H1 (cell line): ENCODE measurements at regions not wholly inside any gene's neighbourhood (a gene's known extent, or its start where the extent isn't known, plus 50 kb on each side); places are given as distances from the start of the nearest gene placed in this dataset.

ENCODE experiments used
- SUZ12 ChIP-seq: fragments of 200-600 bp; sonication (generic); IDR thresholded peaks from 2 replicates; pipeline ENCODE4 v1.6.1; 2012; ENCODE audit warnings: mild to moderate bottlenecking, inconsistent platforms, low read length, moderate library complexity, mixed read lengths
- TF ChIP-seq, protein P1 (sequence below), 3 experiments: IDR thresholded peaks; 1 replicate in 2 of 3; 2 replicates in 1 of 3; pipeline versions ENCODE4 v1.5.1 to v1.6.1; 2011; ENCODE audit warnings: low read length in 3 of 3, mild to moderate bottlenecking in 3 of 3, inconsistent platforms in 2 of 3, low read depth in 1 of 3, moderate library complexity in 1 of 3; ENCODE audit not compliant: insufficient read depth in 1 of 3; ENCODE audit errors: control extremely low read depth in 1 of 3

DNA sequence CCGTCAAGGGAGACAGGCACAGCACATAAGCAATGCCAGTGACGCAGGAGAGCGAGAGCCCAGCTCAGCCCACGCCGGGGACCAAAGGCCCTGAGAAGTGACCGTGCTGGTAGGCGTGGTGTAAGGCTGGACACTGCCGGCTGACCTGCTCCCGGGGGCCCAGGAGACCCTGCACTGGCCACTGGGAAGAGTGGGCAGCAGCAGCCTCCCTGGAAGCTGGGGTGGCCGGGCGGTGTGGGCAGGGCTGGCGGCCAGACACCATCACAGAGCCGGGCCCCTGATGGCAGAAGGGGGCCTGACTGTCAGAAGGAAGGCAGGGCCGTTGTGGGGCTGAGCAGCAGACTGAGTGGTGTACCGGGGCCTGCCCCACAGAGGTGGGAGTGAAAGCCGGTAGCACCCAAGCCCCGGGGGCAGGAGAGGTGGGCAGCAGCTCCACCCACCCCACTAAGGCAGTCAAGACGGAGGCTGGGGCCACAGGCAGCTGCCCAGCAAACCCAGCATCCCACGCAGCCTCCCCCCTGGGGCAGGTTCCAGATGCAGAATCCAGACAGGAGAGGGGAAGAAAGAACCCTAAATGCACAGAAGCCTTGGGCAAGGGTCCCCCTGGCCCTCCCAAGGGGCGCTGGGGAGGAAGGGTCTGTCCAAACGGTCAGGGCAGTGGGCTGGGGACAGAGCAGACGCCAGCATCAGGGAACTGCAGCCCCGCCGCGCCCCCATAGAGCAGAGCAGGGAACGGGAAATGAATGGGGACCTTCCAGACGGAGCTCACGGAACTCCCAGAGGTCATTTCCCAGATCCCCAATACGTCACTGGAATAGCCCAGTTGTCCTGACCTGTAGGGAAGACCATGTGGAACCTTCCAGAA lies 205.2 kb downstream of the BRD1 start:
- TF ChIP-seq, protein P1, sequence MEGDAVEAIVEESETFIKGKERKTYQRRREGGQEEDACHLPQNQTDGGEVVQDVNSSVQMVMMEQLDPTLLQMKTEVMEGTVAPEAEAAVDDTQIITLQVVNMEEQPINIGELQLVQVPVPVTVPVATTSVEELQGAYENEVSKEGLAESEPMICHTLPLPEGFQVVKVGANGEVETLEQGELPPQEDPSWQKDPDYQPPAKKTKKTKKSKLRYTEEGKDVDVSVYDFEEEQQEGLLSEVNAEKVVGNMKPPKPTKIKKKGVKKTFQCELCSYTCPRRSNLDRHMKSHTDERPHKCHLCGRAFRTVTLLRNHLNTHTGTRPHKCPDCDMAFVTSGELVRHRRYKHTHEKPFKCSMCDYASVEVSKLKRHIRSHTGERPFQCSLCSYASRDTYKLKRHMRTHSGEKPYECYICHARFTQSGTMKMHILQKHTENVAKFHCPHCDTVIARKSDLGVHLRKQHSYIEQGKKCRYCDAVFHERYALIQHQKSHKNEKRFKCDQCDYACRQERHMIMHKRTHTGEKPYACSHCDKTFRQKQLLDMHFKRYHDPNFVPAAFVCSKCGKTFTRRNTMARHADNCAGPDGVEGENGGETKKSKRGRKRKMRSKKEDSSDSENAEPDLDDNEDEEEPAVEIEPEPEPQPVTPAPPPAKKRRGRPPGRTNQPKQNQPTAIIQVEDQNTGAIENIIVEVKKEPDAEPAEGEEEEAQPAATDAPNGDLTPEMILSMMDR (IDR thresholded peaks at IDR 0.05; ENCODE audit: control extremely low read depth in 1 of 3, insufficient read depth in 1 of 3, low read depth in 1 of 3, low read length in 3 of 3) = no peak
- TF ChIP-seq SUZ12 = no peak
